Loucy (cell line): ENCODE measurements at regions not wholly inside any gene's neighbourhood (a gene's known extent, or its start where the extent isn't known, plus 50 kb on each side); places are given as distances from the start of the nearest gene placed in this dataset.

Source experiments
- EZH2phosphoT487 ChIP-seq: fragments of 200-600 bp; IDR thresholded peaks from 2 replicates; pipeline ENCODE4 v1.6.1; 2018; ENCODE audit warnings: antibody characterized with exemption, mild to moderate bottlenecking, moderate library complexity, borderline replicate concordance
- TF ChIP-seq, protein P1 (sequence below): fragments of 200-600 bp; sonication (generic); conservative IDR thresholded peaks from 2 replicates; pipeline ENCODE4 v1.5.1; 2014; ENCODE audit warnings: mild to moderate bottlenecking, antibody characterized with exemption, low read length

- TF ChIP-seq EZH2phosphoT487: no peak
- TF ChIP-seq, protein P1, sequence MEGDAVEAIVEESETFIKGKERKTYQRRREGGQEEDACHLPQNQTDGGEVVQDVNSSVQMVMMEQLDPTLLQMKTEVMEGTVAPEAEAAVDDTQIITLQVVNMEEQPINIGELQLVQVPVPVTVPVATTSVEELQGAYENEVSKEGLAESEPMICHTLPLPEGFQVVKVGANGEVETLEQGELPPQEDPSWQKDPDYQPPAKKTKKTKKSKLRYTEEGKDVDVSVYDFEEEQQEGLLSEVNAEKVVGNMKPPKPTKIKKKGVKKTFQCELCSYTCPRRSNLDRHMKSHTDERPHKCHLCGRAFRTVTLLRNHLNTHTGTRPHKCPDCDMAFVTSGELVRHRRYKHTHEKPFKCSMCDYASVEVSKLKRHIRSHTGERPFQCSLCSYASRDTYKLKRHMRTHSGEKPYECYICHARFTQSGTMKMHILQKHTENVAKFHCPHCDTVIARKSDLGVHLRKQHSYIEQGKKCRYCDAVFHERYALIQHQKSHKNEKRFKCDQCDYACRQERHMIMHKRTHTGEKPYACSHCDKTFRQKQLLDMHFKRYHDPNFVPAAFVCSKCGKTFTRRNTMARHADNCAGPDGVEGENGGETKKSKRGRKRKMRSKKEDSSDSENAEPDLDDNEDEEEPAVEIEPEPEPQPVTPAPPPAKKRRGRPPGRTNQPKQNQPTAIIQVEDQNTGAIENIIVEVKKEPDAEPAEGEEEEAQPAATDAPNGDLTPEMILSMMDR: no peak
These were observed 714.1 kb downstream of the STIM2 start for GRCh38 chr4:27574743-27575142.
